HG03342 (cell line): ENCODE measurements at regions not wholly inside any gene's neighbourhood (a gene's known extent, or its start where the extent isn't known, plus 50 kb on each side); places are given as distances from the start of the nearest gene placed in this dataset.

Experiments
- ATAC-seq: cut with Tn5 transposase; IDR thresholded peaks from one replicate; pipeline ENCODE4 v1.9.1; 2021; ENCODE audit warnings: mild to moderate bottlenecking, moderate library complexity; ENCODE audit not compliant: unreplicated experiment

- no peak for ATAC-seq
These were observed 673.5 kb downstream of the ACTL7B start for GRCh38 chr9:108182270-108182669.

GRCh38 chr9:108181441-108181840 is 674.3 kb downstream of the ACTL7B start:
- no peak for ATAC-seq

GRCh38 chr9:108180541-108180940 is 675.2 kb downstream of the ACTL7B start:
- ATAC-seq: no peak

GRCh38 chr9:108178318-108178717 is 677.5 kb downstream of the ACTL7B start:
- no peak for ATAC-seq

GRCh38 chr9:108168236-108168850 is 678.8 kb upstream of the KLF4 start:
- no peak for ATAC-seq

- ATAC-seq: no peak
These were observed 677.7 kb upstream of the KLF4 start for GRCh38 chr9:108167136-108167900.

GRCh38 chr9:108166519-108166918 is 677.0 kb upstream of the KLF4 start:
- no peak for ATAC-seq

- ATAC-seq: no peak
These were observed 673.9 kb upstream of the KLF4 start for GRCh38 chr9:108163321-108164005.

GRCh38 chr9:108162664-108163063 is 673.1 kb upstream of the KLF4 start:
- no peak for ATAC-seq

GRCh38 chr9:108161503-108161902 is 671.9 kb upstream of the KLF4 start:
- no peak for ATAC-seq

GRCh38 chr9:108160706-108161355 is 671.3 kb upstream of the KLF4 start:
- no peak for ATAC-seq

- no peak for ATAC-seq
These were observed 670.5 kb upstream of the KLF4 start for GRCh38 chr9:108160039-108160438.

GRCh38 chr9:108158236-108158995 is 668.8 kb upstream of the KLF4 start:
- no peak for ATAC-seq

- no peak for ATAC-seq
These were observed 666.9 kb upstream of the KLF4 start for GRCh38 chr9:108156270-108156998.

- ATAC-seq: no peak
These were observed 663.8 kb upstream of the KLF4 start for GRCh38 chr9:108153416-108153815.

- no peak for ATAC-seq
These were observed 661.4 kb upstream of the KLF4 start for GRCh38 chr9:108150736-108151586.

- ATAC-seq: no peak
These were observed 659.8 kb upstream of the KLF4 start for GRCh38 chr9:108149326-108149725.

- ATAC-seq: no peak
These were observed 653.1 kb upstream of the KLF4 start for GRCh38 chr9:108142504-108143201.

- ATAC-seq: no peak
These were observed 652.6 kb upstream of the KLF4 start for GRCh38 chr9:108142142-108142503.
